Fibroblast of skin of right quadriceps (primary cell): ENCODE measurements at regions not wholly inside any gene's neighbourhood (a gene's known extent, or its start where the extent isn't known, plus 50 kb on each side); places are given as distances from the start of the nearest gene placed in this dataset.
"Not testable (repeated sequence)": the region's sequence is repeated elsewhere in the genome, so short reads cannot be mapped to it uniquely, and the experiment has no call there.

ENCODE experiments used
- DNase-seq: peaks from one replicate; pipeline ENCODE4 v3.0.0-alpha.2; 2013

DNA sequence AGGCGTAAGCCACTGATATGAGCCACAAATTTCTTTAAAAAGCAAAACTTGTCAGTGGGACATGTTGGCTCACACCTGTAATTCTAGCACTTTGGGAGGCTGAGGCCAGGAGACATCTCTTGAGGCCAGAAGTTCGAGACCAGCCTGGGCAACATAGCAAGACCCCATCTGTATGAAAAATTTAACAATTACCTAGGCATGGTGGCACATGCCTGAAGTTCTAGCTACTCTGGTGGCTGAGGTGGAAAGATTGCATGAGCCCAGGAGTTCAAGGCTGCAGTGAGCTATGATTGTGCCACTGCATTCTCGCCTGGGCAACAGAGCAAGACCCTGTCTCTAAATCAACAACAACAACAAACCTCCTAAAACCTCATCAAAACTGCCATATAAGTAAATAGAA is 147.6 kb upstream of the BARHL2 start:
- no peak for DNase-seq

DNA sequence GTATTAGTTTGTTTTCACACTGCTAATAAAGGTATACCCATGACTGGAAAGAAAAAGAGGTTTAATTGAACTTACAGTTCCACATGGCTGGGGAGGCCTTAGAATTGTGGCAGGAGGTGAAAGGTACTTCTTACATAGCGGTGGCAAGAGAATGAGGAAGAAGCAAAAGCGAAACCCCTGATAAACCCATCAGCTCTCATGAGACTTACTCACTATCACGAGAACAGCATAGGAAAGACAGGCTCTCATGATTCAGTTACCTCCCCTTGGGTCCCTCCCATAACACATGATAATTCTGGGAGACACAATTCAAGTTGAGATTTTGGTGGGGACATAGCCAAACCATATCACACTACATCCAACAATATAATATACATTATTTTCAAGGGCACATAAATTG is 145.7 kb upstream of the BARHL2 start:
- DNase-seq, result no peak

DNA sequence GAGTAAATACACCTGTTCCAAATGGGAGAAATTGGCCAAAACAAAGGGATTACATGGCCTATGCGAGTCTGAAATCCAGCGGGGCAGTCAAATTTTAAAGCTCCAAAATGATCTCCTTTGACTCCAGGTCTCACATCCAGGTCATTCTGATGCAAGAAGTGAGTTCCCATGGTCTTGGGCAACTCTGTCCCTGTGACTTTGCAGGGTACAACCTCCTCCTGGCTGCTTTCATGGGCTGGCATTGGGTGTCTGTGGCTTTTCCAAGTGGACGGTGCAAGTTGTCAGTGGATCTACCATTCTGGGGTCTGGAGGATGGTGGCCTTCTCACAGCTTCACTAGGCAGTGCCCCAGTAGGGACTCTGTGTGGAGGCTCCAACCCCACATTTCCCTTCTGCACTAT is 144.3 kb upstream of the BARHL2 start:
- not testable (repeated sequence) for DNase-seq

DNA sequence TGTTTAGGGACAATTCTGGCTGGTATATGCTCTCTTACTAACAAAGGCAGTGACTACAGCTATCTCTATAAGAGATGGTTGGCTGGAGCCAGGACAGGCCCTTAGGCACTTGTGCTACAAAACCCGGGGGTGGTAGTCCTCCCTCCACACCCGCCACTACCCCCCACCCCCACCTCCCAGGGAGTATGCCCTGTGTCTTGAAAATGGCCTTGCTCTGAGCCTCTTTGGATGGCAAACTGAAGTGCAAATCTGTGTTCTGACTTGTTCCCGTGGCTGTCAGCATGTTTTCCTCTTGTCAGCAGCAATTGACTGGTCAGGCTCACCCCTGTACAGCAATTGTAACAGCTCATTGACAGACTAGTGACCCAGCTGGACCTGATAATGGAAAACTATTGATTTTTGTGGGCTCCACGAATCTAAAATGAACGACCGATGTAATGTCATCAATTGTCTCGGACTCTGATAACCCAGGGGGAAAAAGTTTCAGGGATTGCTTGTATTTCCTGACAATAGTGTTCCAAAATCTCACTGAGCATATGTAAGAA is 139.4 kb upstream of the BARHL2 start:
- no peak for DNase-seq

DNA sequence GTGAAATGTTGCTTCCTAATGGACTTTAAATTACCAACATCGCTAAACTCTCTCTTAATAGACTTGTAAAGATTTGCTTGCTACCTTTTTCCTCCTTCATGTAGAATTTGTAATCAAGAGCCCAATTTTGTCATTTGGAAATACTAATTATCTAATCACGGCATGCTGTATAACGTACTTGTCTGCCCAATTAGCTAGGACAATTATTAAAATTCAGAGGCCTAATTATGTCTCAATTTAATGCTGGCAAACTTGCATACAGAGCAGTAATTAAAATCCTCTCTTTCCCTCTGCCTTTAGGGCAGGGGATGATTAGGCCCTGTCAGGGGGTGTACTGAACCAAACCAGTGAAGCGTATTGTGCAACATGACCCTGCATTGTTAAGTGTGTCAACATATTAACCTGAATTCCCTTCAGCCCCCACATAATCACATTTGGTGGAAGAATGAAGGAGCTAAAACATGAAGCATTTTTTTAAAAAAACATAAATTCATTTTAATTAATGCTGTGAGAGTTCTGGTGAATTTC is 137.4 kb upstream of the BARHL2 start:
- DNase-seq, result no peak

DNA sequence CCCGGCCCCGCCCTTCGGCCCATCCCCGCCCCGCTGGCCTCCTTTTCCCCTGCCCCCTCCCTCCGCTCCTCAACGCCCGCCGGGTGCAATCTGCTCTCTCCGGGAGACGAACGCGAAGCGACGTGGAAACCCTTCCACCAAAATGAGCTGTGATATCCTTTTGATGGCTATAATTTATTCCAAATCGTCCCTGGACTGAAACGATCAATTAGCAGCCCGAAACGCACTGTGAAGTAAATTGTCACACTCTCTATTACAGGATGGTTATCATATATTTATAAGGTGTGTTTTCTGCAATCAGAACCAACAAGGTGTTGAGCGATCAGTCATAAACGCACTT is 134.6 kb upstream of the BARHL2 start:
- DNase-seq, result no peak

DNA sequence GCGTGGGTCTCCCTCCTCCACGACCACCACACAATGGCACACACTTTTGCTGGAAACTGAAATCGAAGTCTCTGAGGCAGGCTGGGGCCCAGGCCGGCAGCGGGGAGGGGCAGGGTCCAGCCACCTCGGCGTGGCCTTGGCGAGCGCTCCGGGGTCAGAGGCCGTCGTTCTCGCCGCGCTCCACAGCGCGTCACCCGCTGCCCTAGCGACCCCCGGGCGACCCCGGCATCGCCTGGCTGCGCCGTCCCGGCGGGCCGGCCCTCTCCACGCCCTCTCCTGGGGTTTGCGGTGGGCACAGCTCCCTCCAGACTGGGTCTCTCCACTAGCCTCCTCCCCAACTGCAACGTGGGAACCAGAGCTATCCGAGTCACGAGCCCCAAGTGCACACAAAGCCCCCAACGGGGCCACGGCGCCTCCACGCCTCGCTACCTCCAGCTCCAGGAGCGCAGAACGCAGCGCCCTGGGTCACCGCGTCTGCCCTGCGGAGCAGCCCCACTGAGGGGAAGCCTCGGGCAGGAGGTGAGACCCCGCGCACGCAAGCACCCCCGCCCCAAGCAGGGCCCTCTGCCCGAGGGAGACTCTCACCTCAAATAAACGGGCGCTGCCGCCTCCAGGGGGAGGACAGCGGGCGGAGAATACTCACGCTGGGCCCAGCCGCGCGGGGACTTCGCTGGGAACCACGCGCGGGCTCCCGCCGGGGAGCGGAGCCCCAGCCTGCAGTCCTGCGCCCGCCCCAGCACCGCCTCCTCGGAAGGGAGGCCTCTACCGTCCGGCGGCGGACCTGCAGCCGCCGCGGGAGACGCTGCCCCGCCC is 134.0 kb upstream of the BARHL2 start:
- peak; percentile 66 for DNase-seq

DNA sequence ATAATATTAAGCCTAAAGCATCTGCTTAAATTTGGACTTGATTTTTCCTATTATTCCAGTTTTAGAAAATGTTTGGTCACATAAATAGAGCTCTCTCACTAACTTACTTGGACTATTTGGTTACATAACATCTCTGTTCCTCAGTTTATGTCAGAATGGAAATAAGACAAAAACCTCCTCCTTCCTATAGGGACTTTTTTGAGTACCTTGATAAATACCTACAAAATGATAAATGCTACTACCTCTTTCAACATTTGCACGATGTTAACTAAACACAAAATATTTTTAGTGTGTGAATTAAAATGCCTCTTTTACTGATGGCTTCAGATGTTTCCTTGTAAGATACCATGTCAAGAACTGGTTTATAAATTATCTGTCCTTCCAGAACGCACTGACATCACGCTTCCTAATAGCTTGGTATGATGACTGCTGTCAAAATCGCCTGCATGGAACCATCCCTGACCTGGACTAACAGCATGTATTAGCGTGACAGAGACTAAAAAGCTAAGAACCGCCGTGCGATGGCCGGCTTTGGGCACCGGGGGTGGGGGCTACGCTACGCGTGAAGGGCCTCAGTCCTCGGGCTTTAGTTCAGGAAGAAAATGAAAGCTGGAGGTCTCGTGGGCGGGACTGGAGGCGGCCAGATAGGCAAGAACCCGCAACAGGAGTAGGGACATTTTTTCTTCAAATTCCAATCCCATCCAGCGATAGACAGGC is 133.2 kb upstream of the BARHL2 start:
- DNase-seq, result peak; percentile 2

DNA sequence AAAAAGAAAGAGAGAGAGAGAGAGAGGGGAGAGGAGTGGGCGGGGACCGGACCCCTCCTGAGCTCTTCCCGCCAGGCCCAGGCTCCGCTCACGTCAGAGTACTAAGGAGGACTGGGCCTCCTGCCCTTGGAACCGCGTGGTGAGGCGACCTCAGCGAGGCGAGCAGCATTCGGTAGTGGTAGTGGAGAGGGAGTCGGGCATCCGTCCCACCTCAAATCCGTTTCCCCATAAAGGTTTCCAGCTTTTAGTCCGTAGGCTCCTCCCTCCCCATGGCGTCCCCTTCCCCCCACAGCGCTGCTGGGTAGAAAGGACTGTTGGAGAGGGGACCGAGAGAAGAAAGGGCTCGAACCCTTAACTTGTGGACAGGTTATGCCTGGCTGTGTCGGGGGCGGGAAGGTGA is 124.4 kb upstream of the BARHL2 start:
- no peak for DNase-seq

DNA sequence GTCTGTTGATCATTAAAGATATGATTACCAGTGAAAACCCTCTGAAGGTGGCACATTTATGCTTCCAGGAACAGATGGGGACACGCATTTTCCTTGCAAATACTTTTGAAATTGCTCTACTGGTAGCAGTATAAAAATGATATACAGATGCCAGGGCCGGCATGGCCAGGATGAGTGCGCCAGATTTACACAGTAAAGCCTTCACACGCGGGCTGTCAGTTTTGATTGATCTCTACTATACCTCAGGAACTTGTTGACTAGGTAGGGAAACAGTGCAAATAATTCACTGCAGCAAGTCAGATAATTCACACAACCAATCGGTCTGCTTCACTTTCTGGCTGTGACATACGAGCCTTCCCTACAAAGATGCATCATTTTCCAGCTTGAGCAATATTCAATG is 123.2 kb upstream of the BARHL2 start:
- DNase-seq, result no peak

DNA sequence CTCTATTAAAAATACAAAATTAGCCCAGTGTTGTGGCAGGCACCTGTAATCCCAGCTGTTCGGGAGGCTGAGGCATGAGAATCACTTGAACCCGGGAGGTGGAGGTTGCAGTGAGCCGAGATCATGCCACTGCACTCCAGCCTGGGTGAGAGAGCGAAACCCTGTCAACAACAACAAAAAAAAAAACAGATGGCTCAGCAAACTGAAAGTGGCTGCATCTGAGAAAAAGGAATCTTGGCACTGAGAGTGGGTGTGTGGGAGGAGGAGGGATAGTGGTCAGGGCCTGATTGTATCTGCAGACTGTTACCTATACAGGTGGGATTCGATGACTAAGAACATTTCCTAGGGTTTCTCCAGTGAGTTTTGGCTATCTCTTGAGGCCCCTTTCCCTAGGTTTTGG is 122.2 kb upstream of the BARHL2 start:
- DNase-seq, result no peak

DNA sequence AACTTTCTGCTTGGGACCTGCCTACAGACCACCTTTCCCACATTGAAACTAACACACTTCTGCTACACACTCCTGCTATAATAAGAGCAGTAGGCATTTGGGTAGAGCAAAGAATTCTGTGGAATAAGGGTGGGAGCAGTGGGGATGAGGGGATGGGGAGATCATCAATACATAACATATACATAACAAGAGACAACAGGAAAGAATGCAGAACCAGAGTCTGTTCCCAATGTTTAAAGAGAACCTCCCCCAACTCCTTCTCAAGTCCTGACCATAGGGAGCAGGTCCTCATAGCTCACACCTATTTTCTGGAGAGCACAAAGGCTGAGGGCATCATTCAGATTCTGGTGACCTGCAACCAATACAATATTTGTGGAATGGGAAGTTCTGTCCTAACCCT is 121.6 kb upstream of the BARHL2 start:
- no peak for DNase-seq

DNA sequence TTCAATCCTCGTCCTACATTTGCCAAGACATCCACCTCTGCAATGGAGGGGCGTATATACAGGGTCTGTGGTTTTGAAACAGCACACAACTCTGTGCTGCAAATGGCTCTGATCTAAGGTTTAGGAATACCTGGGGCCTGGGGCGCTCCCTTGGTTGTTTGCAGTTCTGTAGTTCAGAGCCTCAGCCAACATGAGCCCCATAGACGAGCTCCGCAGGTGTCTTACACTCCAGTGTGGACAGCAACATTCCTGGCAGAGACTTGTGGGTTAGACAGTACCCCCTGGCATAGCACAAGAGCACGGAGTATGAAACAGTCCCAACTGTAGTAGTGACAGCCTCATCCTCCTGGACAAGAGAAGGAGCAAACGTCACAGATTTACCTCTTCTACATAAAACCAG is 120.3 kb upstream of the BARHL2 start:
- no peak for DNase-seq

DNA sequence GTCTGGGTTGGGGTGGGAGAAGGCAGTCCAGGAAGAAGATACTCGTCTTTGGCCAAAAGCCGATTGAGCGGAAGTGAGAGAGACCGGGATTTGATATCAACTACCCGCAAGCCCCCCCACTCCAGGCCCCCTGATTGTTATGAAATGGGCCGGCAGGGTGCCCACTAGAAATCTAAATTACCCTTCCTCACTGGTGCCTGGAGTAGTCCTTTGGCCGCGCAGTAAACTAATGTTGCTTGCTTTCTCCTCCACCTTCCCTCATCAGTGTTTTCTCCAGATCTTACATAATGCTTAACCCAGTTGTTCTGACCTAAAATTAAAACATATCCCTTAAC is 119.2 kb upstream of the BARHL2 start:
- no peak for DNase-seq

DNA sequence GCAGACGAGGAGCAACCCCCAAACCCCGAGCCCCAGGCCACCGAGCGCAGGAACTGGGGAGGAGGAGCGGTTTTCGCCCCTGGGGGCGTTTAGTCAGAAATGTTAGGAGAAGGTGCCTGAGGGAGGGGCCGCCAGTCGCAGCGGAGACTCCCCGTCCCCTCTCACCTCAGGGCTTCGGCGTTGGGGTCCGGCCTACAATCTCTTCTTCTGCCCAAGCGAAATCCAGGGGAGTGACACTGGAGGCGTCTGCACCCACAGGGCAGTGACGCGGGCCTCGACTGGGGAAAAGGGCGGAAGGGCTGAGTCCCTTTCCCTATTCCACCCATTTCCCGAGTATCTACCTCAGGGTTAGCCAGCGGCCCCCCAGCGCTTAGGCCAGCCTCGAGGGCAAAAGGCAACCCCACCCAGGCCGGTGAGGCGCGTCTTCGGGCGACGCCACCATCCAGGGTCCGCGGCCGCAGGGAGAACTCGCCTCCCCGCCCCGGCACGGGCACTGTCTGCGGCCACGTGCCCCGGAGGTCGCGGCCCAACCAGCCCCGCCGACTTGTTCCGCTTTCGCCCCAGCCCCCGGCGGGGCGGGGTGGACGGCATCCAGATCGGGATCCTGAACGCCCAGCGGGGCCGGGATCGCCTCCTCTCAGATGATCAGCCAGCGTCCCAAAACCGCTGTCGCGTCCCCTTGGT is 118.7 kb upstream of the BARHL2 start:
- no peak for DNase-seq

DNA sequence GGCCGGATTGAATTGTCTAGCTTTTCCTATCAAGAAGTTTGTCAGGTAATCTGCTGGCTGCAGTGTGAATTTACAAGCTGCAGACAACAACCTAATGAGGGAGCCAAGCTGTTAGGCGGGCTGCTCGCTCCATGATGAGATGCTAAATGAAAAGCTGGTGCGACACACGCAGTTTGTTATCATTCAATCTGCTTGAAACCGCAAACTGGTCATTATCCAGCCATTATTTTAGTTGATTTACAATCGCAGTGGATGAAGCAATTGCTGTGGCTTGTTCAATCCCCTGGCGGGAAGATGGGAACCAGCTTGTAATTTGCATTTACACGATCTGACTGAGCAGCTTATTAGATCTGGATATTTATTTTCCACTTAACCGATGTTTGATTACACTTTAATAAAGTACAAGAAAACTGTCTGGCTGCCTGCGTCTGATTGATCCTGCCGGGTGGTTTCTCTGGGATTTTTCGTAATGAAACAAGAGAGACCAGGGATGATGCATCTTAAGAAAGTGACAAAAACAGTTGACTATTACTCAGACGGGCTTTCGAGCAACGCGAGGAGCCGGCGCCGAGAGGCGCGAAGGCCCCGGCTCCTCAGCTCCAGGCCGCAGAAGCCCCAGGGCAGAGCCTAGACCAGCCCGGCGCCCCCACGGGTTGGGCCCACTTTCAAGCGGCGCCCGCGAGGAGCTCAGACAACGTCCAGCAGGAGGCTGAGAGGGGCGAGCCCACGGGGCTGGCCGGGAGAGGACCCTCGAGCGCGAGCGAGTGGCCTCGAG is 118.0 kb upstream of the BARHL2 start:
- DNase-seq, result peak; percentile 37

DNA sequence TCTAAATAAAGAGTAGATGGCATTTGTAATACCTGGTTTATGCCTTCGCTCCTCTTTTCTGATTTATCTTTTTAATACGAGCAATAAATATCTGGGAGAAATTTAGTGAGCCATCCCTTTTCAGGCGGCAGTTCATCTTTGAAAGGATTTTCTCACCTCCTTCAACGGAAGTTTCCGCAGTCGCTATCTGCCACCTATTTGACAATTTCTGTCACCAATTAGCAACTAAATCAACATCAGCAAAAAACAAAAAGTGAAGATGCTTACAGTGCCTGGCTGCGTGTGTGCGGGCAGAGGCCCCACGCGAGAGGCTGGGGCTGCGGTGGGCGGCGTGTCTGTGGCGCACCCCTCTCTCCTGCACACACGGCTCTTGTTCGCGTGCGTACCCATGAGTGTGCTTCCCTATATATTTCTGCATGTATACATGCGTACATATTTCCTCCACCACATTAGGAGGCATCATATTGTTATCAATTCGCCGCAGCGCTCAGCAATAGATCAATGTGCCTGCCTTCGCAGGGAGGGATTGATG is 117.3 kb upstream of the BARHL2 start:
- DNase-seq, result no peak

DNA sequence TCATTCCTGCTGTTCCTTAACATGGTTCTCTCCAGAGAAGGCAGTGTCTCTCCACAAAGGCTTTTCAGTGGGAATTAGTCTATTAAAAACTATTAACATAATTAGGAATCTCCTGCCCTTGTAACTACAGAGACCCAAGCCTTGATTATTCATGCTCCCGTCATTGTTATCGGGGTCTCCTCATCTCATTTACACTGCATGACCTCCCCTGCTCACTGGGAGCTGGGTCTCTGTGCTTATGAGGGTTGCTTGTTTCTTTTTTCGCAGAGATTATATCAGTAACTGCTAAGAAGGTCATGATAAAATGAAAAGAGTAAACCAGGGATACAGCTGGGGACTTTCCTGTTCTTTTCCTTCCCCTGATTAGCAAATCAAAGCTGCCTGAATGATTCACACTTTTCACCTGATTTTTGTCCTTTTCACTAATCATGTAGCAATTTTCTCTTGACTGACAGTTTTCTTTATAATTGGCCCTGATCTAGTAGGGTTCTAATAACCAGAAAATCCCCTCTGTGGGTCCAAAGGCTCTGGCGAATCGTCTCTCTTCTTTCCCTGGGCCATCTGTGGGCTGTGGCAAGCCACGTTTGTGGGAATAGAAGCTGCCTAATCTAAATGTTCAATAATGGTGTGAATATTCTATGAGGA is 116.5 kb upstream of the BARHL2 start:
- no peak for DNase-seq

DNA sequence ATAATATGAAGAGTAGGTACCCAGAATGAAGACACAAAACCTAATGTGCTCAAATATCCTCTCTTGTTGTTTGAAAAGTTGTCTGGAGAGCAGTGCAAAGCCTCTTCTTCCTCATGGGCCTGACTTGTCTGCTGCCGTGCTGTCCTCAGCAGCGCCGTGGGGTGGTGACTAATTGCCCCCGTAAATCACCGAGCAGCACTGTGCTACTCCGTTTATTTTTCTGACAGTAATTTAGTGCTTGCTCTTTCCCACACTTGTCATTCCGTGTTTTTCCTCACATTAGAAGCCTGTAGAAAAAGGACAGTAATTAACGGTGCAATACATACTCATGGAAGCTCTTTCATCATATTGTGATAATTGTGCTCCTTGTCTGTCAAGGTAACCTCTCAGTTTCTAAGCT is 114.8 kb upstream of the BARHL2 start:
- no peak for DNase-seq

DNA sequence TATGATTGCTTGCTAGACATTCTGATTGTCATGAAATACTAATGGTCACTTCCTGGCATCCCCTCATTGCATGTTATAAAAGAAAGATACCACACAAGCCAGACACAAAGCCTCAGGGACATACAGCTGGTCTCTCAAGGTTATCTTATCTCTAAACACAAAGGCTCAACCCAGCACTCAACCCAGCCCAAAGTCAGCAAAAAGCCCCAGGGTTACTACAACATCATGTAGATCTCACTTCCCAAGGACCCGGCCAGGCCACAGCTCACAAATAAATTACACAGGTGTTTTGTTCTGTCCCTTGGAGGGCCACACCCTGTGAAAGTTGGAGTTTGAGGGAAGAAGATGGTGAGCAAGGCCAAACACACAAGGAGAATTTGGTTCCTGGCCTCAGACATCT is 109.7 kb upstream of the BARHL2 start:
- no peak for DNase-seq

DNA sequence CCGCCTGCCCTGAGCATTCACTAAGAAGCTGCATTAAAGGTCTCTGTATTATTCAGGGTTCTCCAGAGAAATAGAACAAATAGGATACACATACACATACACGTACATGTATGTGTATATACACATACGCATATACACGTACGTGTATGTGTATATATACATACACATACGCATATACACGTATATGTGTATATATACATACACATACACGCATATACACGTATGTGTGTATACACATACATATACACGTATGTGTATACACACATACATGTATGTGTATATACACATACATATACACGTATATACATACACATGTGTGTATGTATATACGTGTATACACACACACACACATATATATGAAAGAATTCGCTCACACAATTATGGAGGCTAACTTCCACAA is 108.9 kb upstream of the BARHL2 start:
- DNase-seq, result no peak

DNA sequence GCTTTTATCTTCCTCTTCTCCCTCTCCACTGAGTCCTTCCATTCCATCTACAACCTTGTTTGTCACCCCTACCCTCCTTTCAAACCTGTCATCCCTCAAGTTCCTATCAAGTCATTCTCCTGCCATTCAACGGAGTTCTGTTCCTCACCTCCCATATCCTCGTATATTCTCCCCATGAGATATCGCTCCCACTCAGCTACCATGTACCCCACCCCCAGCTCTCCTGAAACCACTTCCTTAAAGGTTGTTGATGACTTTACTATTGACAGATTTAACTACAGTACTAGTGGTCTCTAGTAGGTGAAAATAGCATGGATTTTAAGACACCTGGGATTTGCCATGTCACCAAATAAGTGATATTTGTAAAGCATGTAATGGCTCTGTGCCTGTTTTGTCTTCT is 107.4 kb upstream of the BARHL2 start:
- DNase-seq, result no peak
